ENCODE measurements at regions not wholly inside any gene's neighbourhood (a gene's known extent, or its start where the extent isn't known, plus 50 kb on each side); places are given as distances from the start of the nearest gene placed in this dataset.

- ATAC-seq: no peak
- TF ChIP-seq PPARA (CRISPR knock-in tag; IDR thresholded peaks at IDR 0.05; ENCODE audit: borderline replicate concordance): no peak
- no peak for TF ChIP-seq CSRNP3 (CRISPR knock-in tag; IDR thresholded peaks at IDR 0.05)
- TF ChIP-seq ESRRG (CRISPR knock-in tag; IDR thresholded peaks at IDR 0.05): no peak
- TF ChIP-seq ARNTL (CRISPR knock-in tag; IDR thresholded peaks at IDR 0.05; ENCODE audit: borderline replicate concordance, low read depth): no peak
Measured at GRCh38 chr4:138858419-138858818, 157.2 kb upstream of the NOCT start.

- no peak for ATAC-seq
- TF ChIP-seq ZFP30 (CRISPR knock-in tag; IDR thresholded peaks at IDR 0.05) (no peak), POU6F1 (CRISPR knock-in tag; IDR thresholded peaks at IDR 0.05; ENCODE audit: borderline replicate concordance, low read depth) (no peak), CSDC2 (CRISPR knock-in tag; IDR thresholded peaks at IDR 0.05) (no peak), BACH2 (CRISPR knock-in tag; IDR thresholded peaks at IDR 0.05; ENCODE audit: borderline replicate concordance) (no peak), ZC3H10 (CRISPR knock-in tag; IDR thresholded peaks at IDR 0.05) (no peak), GLIS3 (CRISPR knock-in tag; IDR thresholded peaks at IDR 0.05) (no peak), ESRRG (CRISPR knock-in tag; IDR thresholded peaks at IDR 0.05) (no peak), ISL1 (CRISPR knock-in tag; IDR thresholded peaks at IDR 0.05) (no peak), RARB (CRISPR knock-in tag; IDR thresholded peaks at IDR 0.05) (no peak), OSR1 (CRISPR knock-in tag; IDR thresholded peaks at IDR 0.05) (no peak), CREB5 (CRISPR knock-in tag; IDR thresholded peaks at IDR 0.05; ENCODE audit: low read depth) (no peak), TSHZ2 (CRISPR knock-in tag; IDR thresholded peaks at IDR 0.05) (no peak), TOX (CRISPR knock-in tag; IDR thresholded peaks at IDR 0.05; ENCODE audit: borderline replicate concordance) (no peak), SNAI2 (CRISPR knock-in tag; IDR thresholded peaks at IDR 0.05) (no peak), PATZ1 (CRISPR knock-in tag; IDR thresholded peaks at IDR 0.05; ENCODE audit: borderline replicate concordance) (no peak)
Measured at GRCh38 chr4:138857416-138857815, 158.2 kb upstream of the NOCT start.

- ATAC-seq: no peak
- TF ChIP-seq ZNF565 (CRISPR knock-in tag; conservative IDR thresholded peaks at IDR 0.05; ENCODE audit: low read depth): no peak
- no peak for TF ChIP-seq ZNF70 (CRISPR knock-in tag; IDR thresholded peaks at IDR 0.05)
- TF ChIP-seq TSHZ2 (CRISPR knock-in tag; IDR thresholded peaks at IDR 0.05): no peak
- no peak for TF ChIP-seq ESRRG (CRISPR knock-in tag; IDR thresholded peaks at IDR 0.05)
- no peak for TF ChIP-seq CREB5 (CRISPR knock-in tag; IDR thresholded peaks at IDR 0.05; ENCODE audit: low read depth)
- no peak for TF ChIP-seq POU6F1 (CRISPR knock-in tag; IDR thresholded peaks at IDR 0.05; ENCODE audit: borderline replicate concordance, low read depth)
Measured at GRCh38 chr4:138852681-138853080, 162.9 kb upstream of the NOCT start.

All from SK-N-SH treated with all-trans-retinoic acid at 6 μM for 48 hours (cell line).